ENCODE measurements at regions not wholly inside any gene's neighbourhood (a gene's known extent, or its start where the extent isn't known, plus 50 kb on each side); places are given as distances from the start of the nearest gene placed in this dataset.

GRCh38 chr3:110473405-110473804 is 598.2 kb upstream of the NECTIN3 start:
- TF ChIP-seq CTCF (conservative IDR thresholded peaks at IDR 0.05) (no peak), ZFX (IDR thresholded peaks at IDR 0.05) (no peak)
